Tibial nerve (tissue), 3 donors: ENCODE measurements at regions not wholly inside any gene's neighbourhood (a gene's known extent, or its start where the extent isn't known, plus 50 kb on each side); places are given as distances from the start of the nearest gene placed in this dataset.

Experiments
- POLR2A ChIP-seq, 2 donors: fragments of 450-650 bp; IDR thresholded peaks; one replicate each; pipeline ENCODE4 v1.6.1; 2017; ENCODE audit warnings: antibody characterized with exemption in 2 of 2, mild to moderate bottlenecking in 2 of 2, moderate library complexity in 2 of 2
- TF ChIP-seq, protein P1 (sequence below), 5 experiments: fragments of 200-600 bp in 3 of 5; fragments of 450-650 bp in 2 of 5; sonication (generic) in 3 of 5; IDR thresholded peaks; one replicate each; pipeline ENCODE4 v1.5.1; 2016 to 2019; ENCODE audit warnings: antibody characterized with exemption in 5 of 5, mild to moderate bottlenecking in 3 of 5, moderate library complexity in 2 of 5

DNA sequence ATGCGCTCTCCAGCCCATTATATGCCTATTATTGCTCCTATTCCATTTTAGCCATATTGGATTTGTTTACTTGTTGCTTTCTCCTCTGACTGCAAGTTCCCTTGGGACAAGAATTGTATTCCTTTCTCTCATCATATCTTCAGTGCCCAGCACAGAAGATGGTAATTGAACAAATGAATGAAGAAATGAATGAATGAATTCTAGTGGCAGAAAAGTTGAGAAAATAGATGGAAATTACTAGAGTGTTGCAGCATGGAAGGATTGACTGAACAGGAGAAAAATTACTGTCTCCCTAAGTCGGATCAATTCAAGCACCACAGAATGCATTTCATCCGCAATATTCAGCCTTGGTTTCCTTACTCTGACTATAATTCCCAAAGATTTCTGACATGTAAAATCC, 1243.2 kb downstream of the SORCS1 start:
- TF ChIP-seq, protein P1, sequence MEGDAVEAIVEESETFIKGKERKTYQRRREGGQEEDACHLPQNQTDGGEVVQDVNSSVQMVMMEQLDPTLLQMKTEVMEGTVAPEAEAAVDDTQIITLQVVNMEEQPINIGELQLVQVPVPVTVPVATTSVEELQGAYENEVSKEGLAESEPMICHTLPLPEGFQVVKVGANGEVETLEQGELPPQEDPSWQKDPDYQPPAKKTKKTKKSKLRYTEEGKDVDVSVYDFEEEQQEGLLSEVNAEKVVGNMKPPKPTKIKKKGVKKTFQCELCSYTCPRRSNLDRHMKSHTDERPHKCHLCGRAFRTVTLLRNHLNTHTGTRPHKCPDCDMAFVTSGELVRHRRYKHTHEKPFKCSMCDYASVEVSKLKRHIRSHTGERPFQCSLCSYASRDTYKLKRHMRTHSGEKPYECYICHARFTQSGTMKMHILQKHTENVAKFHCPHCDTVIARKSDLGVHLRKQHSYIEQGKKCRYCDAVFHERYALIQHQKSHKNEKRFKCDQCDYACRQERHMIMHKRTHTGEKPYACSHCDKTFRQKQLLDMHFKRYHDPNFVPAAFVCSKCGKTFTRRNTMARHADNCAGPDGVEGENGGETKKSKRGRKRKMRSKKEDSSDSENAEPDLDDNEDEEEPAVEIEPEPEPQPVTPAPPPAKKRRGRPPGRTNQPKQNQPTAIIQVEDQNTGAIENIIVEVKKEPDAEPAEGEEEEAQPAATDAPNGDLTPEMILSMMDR (IDR thresholded peaks at IDR 0.05), result no peak
- TF ChIP-seq POLR2A (IDR thresholded peaks at IDR 0.05), result no peak
